ENCODE measurements at regions not wholly inside any gene's neighbourhood (a gene's known extent, or its start where the extent isn't known, plus 50 kb on each side); places are given as distances from the start of the nearest gene placed in this dataset.

GRCh38 chr15:36185845-36186244 is 393.6 kb upstream of the CDIN1 start:
- TF ChIP-seq CTCF (IDR thresholded peaks at IDR 0.05 in 4 of 5, conservative IDR thresholded peaks at IDR 0.05 in 1 of 5): no peak
- TF ChIP-seq POLR2A (IDR thresholded peaks at IDR 0.05): no peak
